GM12892 (cell line): ENCODE measurements at regions not wholly inside any gene's neighbourhood (a gene's known extent, or its start where the extent isn't known, plus 50 kb on each side); places are given as distances from the start of the nearest gene placed in this dataset.

Experiments used
- POLR2A ChIP-seq: IDR thresholded peaks from 2 replicates; pipeline ENCODE4 v1.6.1; 2011; ENCODE audit warnings: low read depth, low read length, control low read depth
- POLR2AphosphoS5 ChIP-seq: IDR thresholded peaks from 2 replicates; pipeline ENCODE4 v1.6.1; 2011; ENCODE audit warnings: low read depth, low read length, control low read depth
- TAF1 ChIP-seq: IDR thresholded peaks from 2 replicates; pipeline ENCODE4 v1.6.1; 2011; ENCODE audit warnings: low read depth, mild to moderate bottlenecking, control low read depth, low read length, borderline replicate concordance

DNA sequence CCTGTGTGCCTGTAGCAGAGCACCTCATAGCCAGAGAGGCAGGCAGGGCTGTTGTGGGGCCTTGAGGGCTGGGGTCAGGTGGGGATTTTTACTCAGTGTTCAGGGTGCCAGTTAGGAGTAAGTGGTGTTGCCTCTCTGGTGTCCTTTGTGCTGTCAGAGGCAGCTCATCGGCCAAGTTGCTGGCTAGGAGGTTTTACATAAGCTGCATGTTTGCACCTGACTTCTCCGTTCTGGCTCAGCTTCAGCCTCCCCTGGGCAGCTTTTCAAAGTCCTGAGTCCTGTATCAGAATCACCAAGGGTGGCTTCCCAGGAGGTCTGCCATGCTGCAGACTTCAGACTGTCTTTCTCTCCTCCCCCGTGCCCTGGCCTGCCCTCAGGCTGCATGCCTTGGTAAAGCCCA, 242.6 kb upstream of the TPM1 start:
- TF ChIP-seq POLR2A (no peak), POLR2AphosphoS5 (no peak), TAF1 (no peak)
